DOHH2 (cell line): ENCODE measurements at regions not wholly inside any gene's neighbourhood (a gene's known extent, or its start where the extent isn't known, plus 50 kb on each side); places are given as distances from the start of the nearest gene placed in this dataset.

Experiments
- EZH2phosphoT487 ChIP-seq: fragments of 200-600 bp; sonication (generic); IDR thresholded peaks from 2 replicates; pipeline ENCODE4 v1.6.1; 2017; ENCODE audit warnings: borderline replicate concordance, mild to moderate bottlenecking, antibody characterized with exemption, low read length, moderate library complexity, mixed read lengths
- TF ChIP-seq, protein P1 (sequence below): fragments of 200-600 bp; sonication (generic); IDR thresholded peaks from one replicate; pipeline ENCODE4 v1.5.1; 2014; ENCODE audit warnings: antibody characterized with exemption, mild to moderate bottlenecking, low read depth, low read length; ENCODE audit not compliant: poor library complexity, severe bottlenecking

DNA sequence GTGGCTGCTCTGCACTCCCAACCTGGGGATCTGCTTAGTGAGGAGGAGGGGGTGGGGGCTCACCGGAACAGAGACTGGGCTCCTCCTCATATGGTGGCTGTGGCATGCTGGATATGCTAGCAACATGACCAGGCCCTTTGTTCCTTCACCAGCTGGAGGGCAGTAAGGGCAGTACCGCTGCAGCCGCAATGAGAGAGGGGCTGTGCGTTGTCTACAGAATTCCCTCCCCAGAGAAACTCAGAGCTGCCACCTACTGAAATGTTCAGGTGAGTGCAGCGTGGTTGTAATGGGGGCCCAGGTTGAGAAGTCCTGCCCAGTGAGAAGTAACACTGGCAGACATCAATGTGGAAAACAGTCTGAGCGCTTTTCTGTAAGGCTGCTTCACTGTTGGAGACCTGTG, 1211.9 kb upstream of the NXPH2 start:
- TF ChIP-seq, protein P1, sequence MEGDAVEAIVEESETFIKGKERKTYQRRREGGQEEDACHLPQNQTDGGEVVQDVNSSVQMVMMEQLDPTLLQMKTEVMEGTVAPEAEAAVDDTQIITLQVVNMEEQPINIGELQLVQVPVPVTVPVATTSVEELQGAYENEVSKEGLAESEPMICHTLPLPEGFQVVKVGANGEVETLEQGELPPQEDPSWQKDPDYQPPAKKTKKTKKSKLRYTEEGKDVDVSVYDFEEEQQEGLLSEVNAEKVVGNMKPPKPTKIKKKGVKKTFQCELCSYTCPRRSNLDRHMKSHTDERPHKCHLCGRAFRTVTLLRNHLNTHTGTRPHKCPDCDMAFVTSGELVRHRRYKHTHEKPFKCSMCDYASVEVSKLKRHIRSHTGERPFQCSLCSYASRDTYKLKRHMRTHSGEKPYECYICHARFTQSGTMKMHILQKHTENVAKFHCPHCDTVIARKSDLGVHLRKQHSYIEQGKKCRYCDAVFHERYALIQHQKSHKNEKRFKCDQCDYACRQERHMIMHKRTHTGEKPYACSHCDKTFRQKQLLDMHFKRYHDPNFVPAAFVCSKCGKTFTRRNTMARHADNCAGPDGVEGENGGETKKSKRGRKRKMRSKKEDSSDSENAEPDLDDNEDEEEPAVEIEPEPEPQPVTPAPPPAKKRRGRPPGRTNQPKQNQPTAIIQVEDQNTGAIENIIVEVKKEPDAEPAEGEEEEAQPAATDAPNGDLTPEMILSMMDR: no peak
- no peak for TF ChIP-seq EZH2phosphoT487
